Mesothelial cell of epicardium (in vitro differentiated cells): ENCODE measurements at regions not wholly inside any gene's neighbourhood (a gene's known extent, or its start where the extent isn't known, plus 50 kb on each side); places are given as distances from the start of the nearest gene placed in this dataset.

ENCODE experiments used
- DNase-seq, 2 experiments: peaks; one replicate each; pipeline ENCODE4 v3.0.0; 2021; ENCODE audit warnings: low spot score in 2 of 2; ENCODE audit not compliant: unreplicated experiment in 2 of 2
- H3K27ac Mint-ChIP-seq: 2 replicates; pipeline ENCODE4 v1.8.0; 2021; ENCODE audit warnings: mixed read lengths
- H3K27me3 Mint-ChIP-seq: 2 replicates; pipeline ENCODE4 v1.8.0; 2021; ENCODE audit warnings: low read depth, mixed read lengths
- H3K36me3 Mint-ChIP-seq: 2 replicates; pipeline ENCODE4 v1.8.0; 2021; ENCODE audit warnings: mixed read lengths
- H3K4me1 Mint-ChIP-seq: 2 replicates; pipeline ENCODE4 v1.8.0; 2021; ENCODE audit warnings: mixed read lengths
- H3K4me3 Mint-ChIP-seq: 2 replicates; pipeline ENCODE4 v1.8.0; 2021; ENCODE audit warnings: mild to moderate bottlenecking, moderate library complexity, mixed read lengths
- H3K9me3 Mint-ChIP-seq: 2 replicates; pipeline ENCODE4 v1.8.0; 2021; ENCODE audit warnings: mixed read lengths
- TF ChIP-seq, protein P1 (sequence below): fragments of 200-600 bp; sonication (generic); IDR thresholded peaks from one replicate; pipeline ENCODE4 v1.5.0; 2021; ENCODE audit warnings: antibody characterized with exemption; ENCODE audit not compliant: unreplicated experiment

DNA sequence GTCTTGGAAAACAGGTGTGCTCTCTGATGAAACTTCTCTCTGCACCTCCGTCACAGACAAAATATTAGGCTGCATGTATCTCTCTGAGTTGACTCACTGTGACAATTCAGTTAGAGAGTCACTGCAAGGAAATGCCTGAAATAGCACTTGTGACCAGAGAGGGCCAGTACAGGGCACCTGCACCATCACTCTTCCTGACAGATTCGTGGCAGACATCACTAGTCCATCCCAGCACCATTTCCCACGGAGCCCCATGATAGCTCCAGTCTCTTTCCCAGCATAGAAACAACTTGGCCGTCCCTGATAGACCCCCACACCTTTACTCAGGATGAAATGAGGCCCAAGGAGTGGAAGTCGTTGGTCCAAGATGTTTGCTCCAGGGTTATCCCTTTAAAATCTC lies 73.3 kb upstream of the ISX start:
- peaks cover 2% of the 10 kb centered on the region for H3K36me3 Mint-ChIP-seq
- TF ChIP-seq, protein P1, sequence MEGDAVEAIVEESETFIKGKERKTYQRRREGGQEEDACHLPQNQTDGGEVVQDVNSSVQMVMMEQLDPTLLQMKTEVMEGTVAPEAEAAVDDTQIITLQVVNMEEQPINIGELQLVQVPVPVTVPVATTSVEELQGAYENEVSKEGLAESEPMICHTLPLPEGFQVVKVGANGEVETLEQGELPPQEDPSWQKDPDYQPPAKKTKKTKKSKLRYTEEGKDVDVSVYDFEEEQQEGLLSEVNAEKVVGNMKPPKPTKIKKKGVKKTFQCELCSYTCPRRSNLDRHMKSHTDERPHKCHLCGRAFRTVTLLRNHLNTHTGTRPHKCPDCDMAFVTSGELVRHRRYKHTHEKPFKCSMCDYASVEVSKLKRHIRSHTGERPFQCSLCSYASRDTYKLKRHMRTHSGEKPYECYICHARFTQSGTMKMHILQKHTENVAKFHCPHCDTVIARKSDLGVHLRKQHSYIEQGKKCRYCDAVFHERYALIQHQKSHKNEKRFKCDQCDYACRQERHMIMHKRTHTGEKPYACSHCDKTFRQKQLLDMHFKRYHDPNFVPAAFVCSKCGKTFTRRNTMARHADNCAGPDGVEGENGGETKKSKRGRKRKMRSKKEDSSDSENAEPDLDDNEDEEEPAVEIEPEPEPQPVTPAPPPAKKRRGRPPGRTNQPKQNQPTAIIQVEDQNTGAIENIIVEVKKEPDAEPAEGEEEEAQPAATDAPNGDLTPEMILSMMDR: no peak
- H3K27ac Mint-ChIP-seq: no peak overlapping the region
- DNase-seq: no peak
- H3K27me3 Mint-ChIP-seq: no peaks in the 10 kb centered on the region
- no peak overlapping the region for H3K4me3 Mint-ChIP-seq
- peaks cover 15% of the 10 kb centered on the region for H3K9me3 Mint-ChIP-seq
- peaks cover 2% of the 10 kb centered on the region for H3K4me1 Mint-ChIP-seq

DNA sequence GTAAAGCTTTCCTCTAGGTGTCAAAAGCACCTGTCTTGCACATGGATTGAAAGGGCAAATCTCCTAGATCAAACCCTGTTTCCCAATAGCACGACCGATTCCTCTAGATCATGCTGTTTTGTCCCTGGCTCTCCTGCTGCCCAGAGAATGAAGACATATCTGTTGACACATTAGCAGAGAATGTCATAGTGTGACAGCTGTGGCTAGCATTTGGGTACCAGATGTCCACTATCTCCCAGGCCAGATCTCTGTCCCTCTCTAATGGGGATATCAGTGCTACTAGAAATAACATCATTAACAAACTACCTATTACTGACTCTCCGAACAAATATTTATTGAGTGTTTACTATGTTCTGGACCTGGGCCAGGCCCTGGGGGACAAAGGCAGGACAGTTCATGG lies 72.4 kb upstream of the ISX start:
- H3K4me3 Mint-ChIP-seq: no peak overlapping the region
- peaks cover 2% of the 10 kb centered on the region for H3K4me1 Mint-ChIP-seq
- no peaks in the 10 kb centered on the region for H3K36me3 Mint-ChIP-seq
- TF ChIP-seq, protein P1: no peak
- DNase-seq: no peak
- H3K27me3 Mint-ChIP-seq: peaks cover 1% of the 10 kb centered on the region
- peaks cover 6% of the 10 kb centered on the region for H3K9me3 Mint-ChIP-seq
- no peak overlapping the region for H3K27ac Mint-ChIP-seq

DNA sequence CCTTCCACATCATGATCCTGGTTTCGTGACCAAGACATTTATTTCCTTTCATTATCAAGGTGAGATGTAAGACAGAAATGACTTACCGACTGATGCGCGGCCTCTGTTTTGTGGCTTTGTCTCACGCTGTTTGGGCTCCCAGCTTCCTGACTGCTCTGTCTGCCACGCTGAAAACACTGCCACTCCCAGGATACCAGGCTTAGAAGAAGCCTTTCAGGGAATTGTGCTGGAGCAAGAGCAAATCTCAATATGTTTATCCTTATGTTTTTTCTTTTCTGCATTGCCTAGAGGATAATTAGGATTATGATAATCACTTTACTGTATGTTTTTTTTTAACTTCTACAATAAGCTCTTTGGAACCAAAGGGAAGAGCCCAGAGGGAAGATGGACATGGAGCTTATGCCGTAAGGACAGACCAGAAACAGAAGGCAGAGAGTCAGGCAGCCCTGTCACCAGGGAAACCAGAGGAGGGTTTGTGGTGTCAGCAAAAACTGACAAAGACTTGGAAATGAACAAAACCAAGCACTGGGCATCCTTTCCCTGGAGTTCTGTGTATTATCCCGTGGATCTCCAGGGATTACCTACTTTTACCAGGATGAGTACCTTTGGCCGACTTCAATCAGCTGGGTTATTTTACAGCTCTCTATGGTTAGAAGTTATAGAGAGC lies 68.2 kb upstream of the ISX start:
- H3K4me1 Mint-ChIP-seq: peaks cover under 1% of the 10 kb centered on the region
- no peak for DNase-seq
- H3K4me3 Mint-ChIP-seq: no peak overlapping the region
- no peaks in the 10 kb centered on the region for H3K9me3 Mint-ChIP-seq
- H3K27me3 Mint-ChIP-seq: peaks cover 1% of the 10 kb centered on the region
- H3K27ac Mint-ChIP-seq: no peak overlapping the region
- no peaks in the 10 kb centered on the region for H3K36me3 Mint-ChIP-seq
- TF ChIP-seq, protein P1: no peak

DNA sequence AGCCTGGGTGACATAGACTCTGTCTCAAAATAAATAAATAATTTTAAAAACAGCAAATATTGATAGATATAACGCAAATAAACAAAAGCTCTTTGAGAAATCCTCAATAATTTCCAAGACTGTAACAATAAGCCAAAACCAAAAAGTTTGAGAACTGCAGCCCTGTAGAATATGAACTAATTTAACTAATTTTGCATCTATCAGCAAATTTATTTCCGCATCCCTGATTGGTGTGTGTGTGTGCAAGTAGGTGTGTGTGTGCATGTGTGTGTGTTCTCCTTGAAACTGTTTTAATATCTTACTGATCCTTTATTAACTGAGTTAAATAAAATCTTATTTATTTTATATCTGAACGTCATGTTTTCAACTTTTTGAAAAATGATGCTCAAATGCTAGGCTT lies 67.0 kb upstream of the ISX start:
- Mint-ChIP-seq H3K4me1 (no peaks in the 10 kb centered on the region), H3K27me3 (peaks cover 1% of the 10 kb centered on the region), H3K4me3 (no peak overlapping the region), H3K27ac (no peak overlapping the region), H3K36me3 (no peaks in the 10 kb centered on the region), H3K9me3 (no peaks in the 10 kb centered on the region)
- DNase-seq: no peak
- TF ChIP-seq, protein P1: no peak

DNA sequence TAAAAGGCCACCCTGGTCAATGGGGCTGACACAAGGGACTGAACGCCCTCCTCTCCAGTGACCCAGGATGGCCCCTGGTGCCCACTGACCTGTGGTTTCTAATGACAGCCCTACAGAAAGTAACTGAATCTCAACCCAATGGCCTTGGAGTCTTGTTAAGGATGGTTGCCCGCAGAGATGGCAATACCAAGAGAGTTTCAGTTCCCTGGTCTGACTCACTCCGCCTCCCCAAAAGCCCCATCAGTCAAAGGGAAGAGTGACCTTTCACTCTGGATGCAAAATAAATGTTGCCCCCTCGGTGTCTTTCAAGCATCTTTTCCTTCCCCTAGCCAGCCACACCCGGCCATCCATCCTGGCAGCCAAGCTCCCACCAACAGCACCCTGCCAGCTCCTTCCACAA lies 57.7 kb upstream of the ISX start:
- no peak overlapping the region for H3K27ac Mint-ChIP-seq
- H3K4me1 Mint-ChIP-seq: no peaks in the 10 kb centered on the region
- H3K36me3 Mint-ChIP-seq: no peaks in the 10 kb centered on the region

More for the DNA sequence above, 57.7 kb upstream of the ISX start:
- TF ChIP-seq, protein P1: no peak
- H3K9me3 Mint-ChIP-seq: no peaks in the 10 kb centered on the region
- H3K27me3 Mint-ChIP-seq: peaks cover 10% of the 10 kb centered on the region
- DNase-seq: no peak
- H3K4me3 Mint-ChIP-seq: no peak overlapping the region
